ENCODE measurements at regions not wholly inside any gene's neighbourhood (a gene's known extent, or its start where the extent isn't known, plus 50 kb on each side); places are given as distances from the start of the nearest gene placed in this dataset.

DNA sequence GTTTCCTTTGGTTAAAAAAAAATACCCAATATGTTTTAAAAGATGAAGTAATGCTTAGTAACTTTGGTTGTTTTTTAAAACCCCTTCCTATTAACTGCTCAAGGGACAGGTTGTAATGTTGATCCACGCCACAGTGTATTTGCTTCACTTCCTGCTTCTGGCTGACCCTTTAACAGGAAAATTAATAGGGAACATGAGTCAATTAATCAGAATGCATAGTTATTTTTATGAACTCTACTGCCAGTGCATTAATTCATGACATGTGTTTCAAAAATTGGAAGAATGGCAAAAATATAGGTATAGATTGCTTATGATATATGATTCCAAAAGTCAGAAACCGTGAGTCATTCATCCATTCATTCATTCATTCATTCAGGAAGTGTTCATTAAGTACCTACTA lies 204.8 kb downstream of the SETD4 start:
- TF ChIP-seq ZNF561 (tag by site-specific recombination; IDR thresholded peaks at IDR 0.05; ENCODE audit: borderline replicate concordance) (no peak), ZNF544 (tag by site-specific recombination; IDR thresholded peaks at IDR 0.05) (no peak), ZNF658 (tag by site-specific recombination; IDR thresholded peaks at IDR 0.05) (no peak), ZNF174 (tag by site-specific recombination; IDR thresholded peaks at IDR 0.05) (no peak), ZBTB1 (tag by site-specific recombination; IDR thresholded peaks at IDR 0.05) (no peak), ZNF660 (tag by site-specific recombination; IDR thresholded peaks at IDR 0.05) (no peak), HOXA7 (CRISPR knock-in tag; IDR thresholded peaks at IDR 0.05; ENCODE audit: borderline replicate concordance) (no peak), ZNF426 (tag by site-specific recombination; IDR thresholded peaks at IDR 0.05) (no peak), ZNF221 (tag by site-specific recombination; IDR thresholded peaks at IDR 0.05; ENCODE audit: borderline replicate concordance) (no peak), ZNF404 (tag by site-specific recombination; IDR thresholded peaks at IDR 0.05) (no peak), ZNF654 (tag by site-specific recombination; IDR thresholded peaks at IDR 0.05; ENCODE audit: low read depth) (no peak), SCRT2 (tag by site-specific recombination; IDR thresholded peaks at IDR 0.05) (no peak), ZBTB21 (tag by site-specific recombination; IDR thresholded peaks at IDR 0.05) (no peak), ZNF169 (tag by site-specific recombination; IDR thresholded peaks at IDR 0.05) (no peak), ZNF121 (tag by site-specific recombination; IDR thresholded peaks at IDR 0.05) (no peak), ZNF768 (tag by site-specific recombination; IDR thresholded peaks at IDR 0.05) (no peak)
- TF ChIP-seq, protein P1, sequence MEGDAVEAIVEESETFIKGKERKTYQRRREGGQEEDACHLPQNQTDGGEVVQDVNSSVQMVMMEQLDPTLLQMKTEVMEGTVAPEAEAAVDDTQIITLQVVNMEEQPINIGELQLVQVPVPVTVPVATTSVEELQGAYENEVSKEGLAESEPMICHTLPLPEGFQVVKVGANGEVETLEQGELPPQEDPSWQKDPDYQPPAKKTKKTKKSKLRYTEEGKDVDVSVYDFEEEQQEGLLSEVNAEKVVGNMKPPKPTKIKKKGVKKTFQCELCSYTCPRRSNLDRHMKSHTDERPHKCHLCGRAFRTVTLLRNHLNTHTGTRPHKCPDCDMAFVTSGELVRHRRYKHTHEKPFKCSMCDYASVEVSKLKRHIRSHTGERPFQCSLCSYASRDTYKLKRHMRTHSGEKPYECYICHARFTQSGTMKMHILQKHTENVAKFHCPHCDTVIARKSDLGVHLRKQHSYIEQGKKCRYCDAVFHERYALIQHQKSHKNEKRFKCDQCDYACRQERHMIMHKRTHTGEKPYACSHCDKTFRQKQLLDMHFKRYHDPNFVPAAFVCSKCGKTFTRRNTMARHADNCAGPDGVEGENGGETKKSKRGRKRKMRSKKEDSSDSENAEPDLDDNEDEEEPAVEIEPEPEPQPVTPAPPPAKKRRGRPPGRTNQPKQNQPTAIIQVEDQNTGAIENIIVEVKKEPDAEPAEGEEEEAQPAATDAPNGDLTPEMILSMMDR (tag by site-specific recombination; IDR thresholded peaks at IDR 0.05): no peak
- TF ChIP-seq, protein P2, sequence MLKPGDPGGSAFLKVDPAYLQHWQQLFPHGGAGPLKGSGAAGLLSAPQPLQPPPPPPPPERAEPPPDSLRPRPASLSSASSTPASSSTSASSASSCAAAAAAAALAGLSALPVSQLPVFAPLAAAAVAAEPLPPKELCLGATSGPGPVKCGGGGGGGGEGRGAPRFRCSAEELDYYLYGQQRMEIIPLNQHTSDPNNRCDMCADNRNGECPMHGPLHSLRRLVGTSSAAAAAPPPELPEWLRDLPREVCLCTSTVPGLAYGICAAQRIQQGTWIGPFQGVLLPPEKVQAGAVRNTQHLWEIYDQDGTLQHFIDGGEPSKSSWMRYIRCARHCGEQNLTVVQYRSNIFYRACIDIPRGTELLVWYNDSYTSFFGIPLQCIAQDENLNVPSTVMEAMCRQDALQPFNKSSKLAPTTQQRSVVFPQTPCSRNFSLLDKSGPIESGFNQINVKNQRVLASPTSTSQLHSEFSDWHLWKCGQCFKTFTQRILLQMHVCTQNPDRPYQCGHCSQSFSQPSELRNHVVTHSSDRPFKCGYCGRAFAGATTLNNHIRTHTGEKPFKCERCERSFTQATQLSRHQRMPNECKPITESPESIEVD (tag by site-specific recombination; IDR thresholded peaks at IDR 0.05): no peak
- ChIA-PET CTCF (no interaction called here), POLR2A (no interaction called here)
- H3K4me1 ChIP-seq (ENCODE audit: control insufficient read depth, insufficient read depth, low read length): no peaks in the 10 kb centered on the region
- H3K9me3 ChIP-seq (ENCODE audit: control insufficient read depth, insufficient read depth, low read depth, low read length): no peaks in the 10 kb centered on the region
- no peak overlapping the region for H3K4me3 ChIP-seq (ENCODE audit: low read depth, low read length)
- no peak overlapping the region for H3K27ac ChIP-seq (ENCODE audit: extremely low read depth, low read depth, low read length)
- H3K36me3 ChIP-seq (ENCODE audit: control insufficient read depth in 2 of 2, insufficient read depth in 1 of 2, low read length in 2 of 2): no peaks in the 10 kb centered on the region

DNA sequence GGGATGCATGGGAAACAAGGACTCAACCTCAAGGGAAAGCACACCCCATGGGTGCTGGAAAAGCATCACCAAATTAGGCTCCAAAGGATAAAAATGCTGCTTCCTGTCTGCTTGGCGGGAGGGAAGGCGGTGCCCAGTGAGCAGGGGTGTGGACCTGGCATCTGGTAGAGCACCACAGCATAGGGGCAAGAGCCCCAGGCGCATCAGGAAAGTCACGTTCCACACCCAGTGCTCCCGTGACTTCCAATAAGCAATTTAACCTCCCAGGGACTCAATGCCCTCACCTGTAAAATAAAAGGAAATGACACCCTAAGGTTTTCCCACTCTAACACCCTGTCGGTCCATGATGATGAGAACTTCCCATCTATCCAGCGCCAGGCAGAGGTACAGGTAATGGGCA lies 206.0 kb downstream of the SETD4 start:
- no peaks in the 10 kb centered on the region for H3K9me3 ChIP-seq (ENCODE audit: control insufficient read depth, insufficient read depth, low read depth, low read length)
- CTCF ChIA-PET: interaction anchor here (0.9 kb wide), 1 partner anchor 16 kb away, joined by 3 read pairs; no protein-coding TSS in a partner anchor
- no peak overlapping the region for H3K27ac ChIP-seq (ENCODE audit: extremely low read depth, low read depth, low read length)
- H3K36me3 ChIP-seq (ENCODE audit: control insufficient read depth in 2 of 2, insufficient read depth in 1 of 2, low read length in 2 of 2): no peaks in the 10 kb centered on the region
- H3K4me1 ChIP-seq (ENCODE audit: control insufficient read depth, insufficient read depth, low read length): no peaks in the 10 kb centered on the region
- H3K4me3 ChIP-seq (ENCODE audit: low read depth, low read length): no peak overlapping the region
- POLR2A ChIA-PET: no interaction called here
- TF ChIP-seq ZNF544 (tag by site-specific recombination; IDR thresholded peaks at IDR 0.05): no peak
- no peak for TF ChIP-seq ZNF221 (tag by site-specific recombination; IDR thresholded peaks at IDR 0.05; ENCODE audit: borderline replicate concordance)
- no peak for TF ChIP-seq FEZF1 (tag by site-specific recombination; IDR thresholded peaks at IDR 0.05)
- TF ChIP-seq ZNF549 (tag by site-specific recombination; IDR thresholded peaks at IDR 0.05): no peak
- TF ChIP-seq, protein P3, sequence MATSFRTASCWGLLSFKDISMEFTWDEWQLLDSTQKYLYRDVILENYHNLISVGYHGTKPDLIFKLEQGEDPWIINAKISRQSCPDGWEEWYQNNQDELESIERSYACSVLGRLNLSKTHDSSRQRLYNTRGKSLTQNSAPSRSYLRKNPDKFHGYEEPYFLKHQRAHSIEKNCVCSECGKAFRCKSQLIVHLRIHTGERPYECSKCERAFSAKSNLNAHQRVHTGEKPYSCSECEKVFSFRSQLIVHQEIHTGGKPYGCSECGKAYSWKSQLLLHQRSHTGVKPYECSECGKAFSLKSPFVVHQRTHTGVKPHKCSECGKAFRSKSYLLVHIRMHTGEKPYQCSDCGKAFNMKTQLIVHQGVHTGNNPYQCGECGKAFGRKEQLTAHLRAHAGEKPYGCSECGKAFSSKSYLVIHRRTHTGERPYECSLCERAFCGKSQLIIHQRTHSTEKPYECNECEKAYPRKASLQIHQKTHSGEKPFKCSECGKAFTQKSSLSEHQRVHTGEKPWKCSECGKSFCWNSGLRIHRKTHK (tag by site-specific recombination; IDR thresholded peaks at IDR 0.05): no peak
- TF ChIP-seq ZNF2 (tag by site-specific recombination; IDR thresholded peaks at IDR 0.05): no peak
- no peak for TF ChIP-seq RBAK (tag by site-specific recombination; IDR thresholded peaks at IDR 0.05)
- no peak for TF ChIP-seq SETDB1 (IDR thresholded peaks at IDR 0.05; ENCODE audit: insufficient read length, low read length)
- no peak for TF ChIP-seq ZNF302 (tag by site-specific recombination; IDR thresholded peaks at IDR 0.05; ENCODE audit: low read depth)
- TF ChIP-seq, protein P4, sequence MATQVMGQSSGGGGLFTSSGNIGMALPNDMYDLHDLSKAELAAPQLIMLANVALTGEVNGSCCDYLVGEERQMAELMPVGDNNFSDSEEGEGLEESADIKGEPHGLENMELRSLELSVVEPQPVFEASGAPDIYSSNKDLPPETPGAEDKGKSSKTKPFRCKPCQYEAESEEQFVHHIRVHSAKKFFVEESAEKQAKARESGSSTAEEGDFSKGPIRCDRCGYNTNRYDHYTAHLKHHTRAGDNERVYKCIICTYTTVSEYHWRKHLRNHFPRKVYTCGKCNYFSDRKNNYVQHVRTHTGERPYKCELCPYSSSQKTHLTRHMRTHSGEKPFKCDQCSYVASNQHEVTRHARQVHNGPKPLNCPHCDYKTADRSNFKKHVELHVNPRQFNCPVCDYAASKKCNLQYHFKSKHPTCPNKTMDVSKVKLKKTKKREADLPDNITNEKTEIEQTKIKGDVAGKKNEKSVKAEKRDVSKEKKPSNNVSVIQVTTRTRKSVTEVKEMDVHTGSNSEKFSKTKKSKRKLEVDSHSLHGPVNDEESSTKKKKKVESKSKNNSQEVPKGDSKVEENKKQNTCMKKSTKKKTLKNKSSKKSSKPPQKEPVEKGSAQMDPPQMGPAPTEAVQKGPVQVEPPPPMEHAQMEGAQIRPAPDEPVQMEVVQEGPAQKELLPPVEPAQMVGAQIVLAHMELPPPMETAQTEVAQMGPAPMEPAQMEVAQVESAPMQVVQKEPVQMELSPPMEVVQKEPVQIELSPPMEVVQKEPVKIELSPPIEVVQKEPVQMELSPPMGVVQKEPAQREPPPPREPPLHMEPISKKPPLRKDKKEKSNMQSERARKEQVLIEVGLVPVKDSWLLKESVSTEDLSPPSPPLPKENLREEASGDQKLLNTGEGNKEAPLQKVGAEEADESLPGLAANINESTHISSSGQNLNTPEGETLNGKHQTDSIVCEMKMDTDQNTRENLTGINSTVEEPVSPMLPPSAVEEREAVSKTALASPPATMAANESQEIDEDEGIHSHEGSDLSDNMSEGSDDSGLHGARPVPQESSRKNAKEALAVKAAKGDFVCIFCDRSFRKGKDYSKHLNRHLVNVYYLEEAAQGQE (tag by site-specific recombination; IDR thresholded peaks at IDR 0.05): no peak
- TF ChIP-seq OVOL3 (tag by site-specific recombination; IDR thresholded peaks at IDR 0.05): no peak
- TF ChIP-seq, protein P5, sequence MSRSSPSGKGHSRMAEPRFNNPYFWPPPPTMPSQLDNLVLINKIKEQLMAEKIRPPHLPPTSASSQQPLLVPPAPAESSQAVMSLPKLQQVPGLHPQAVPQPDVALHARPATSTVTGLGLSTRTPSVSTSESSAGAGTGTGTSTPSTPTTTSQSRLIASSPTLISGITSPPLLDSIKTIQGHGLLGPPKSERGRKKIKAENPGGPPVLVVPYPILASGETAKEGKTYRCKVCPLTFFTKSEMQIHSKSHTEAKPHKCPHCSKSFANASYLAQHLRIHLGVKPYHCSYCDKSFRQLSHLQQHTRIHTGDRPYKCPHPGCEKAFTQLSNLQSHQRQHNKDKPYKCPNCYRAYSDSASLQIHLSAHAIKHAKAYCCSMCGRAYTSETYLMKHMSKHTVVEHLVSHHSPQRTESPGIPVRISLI (tag by site-specific recombination; IDR thresholded peaks at IDR 0.05): no peak

Measured in HEK293 (cell line).